SK-N-SH (cell line): ENCODE measurements at regions not wholly inside any gene's neighbourhood (a gene's known extent, or its start where the extent isn't known, plus 50 kb on each side); places are given as distances from the start of the nearest gene placed in this dataset.

Experiments used
- CTCF ChIA-PET: fragments of 300-600, 350-600 bp; formaldehyde crosslinking; extraction: SDS; loops from one replicate; lab custom pipeline; 2021; lab: Yijun Ruan, JAX
- POLR2A ChIA-PET: fragments of 350-600 bp; sonication (Branson Sonifier 250); formaldehyde crosslinking; extraction: SDS; loops from one replicate; lab custom pipeline; 2020; ENCODE audit warnings: antibody characterized with exemption, inconsistent platforms; lab: Yijun Ruan, JAX
- DNase-seq: peaks from one replicate; pipeline ENCODE4 v3.0.0; 2012
- H2AFZ ChIP-seq: fragments of 200-600 bp; sonication (generic); 2 replicates; pipeline ENCODE4 v1.8.1; 2016; ENCODE audit warnings: antibody characterized with exemption, mild to moderate bottlenecking, low read depth
- H3F3A ChIP-seq: fragments of 200-600 bp; sonication (generic); replicated peaks from 2 replicates; pipeline ENCODE3; 2016; ENCODE audit warnings: antibody characterized with exemption, mild to moderate bottlenecking; ENCODE audit not compliant: insufficient read depth
- H3K27ac ChIP-seq, 2 experiments: fragments of 200-500 bp in 1 of 2; fragments of 200-600 bp in 1 of 2; sonication (Bioruptor generic) in 1 of 2; sonication (generic), shearing (Covaris generic) in 1 of 2; 2 replicates each; pipeline versions ENCODE4 v1.5.1 to v1.6.1; 2014 to 2016; ENCODE audit warnings: low read depth in 2 of 2, inconsistent platforms in 1 of 2, low read length in 1 of 2, mild to moderate bottlenecking in 1 of 2, mixed read lengths in 1 of 2
- H3K27me3 ChIP-seq: fragments of 200-600 bp; sonication (generic), shearing (Covaris generic); 2 replicates; pipeline ENCODE4 v1.6.1; 2016; ENCODE audit warnings: mixed run types; ENCODE audit not compliant: insufficient read depth
- H3K36me3 ChIP-seq, 2 experiments: fragments of 200-500 bp in 1 of 2; fragments of 200-600 bp in 1 of 2; sonication (Bioruptor generic) in 1 of 2; sonication (generic) in 1 of 2; replicated peaks in 1 of 2; 2 replicates each; pipeline versions ENCODE3 to v1.5.1; 2014 to 2016; ENCODE audit warnings: low read length in 1 of 2, mild to moderate bottlenecking in 1 of 2; ENCODE audit not compliant: insufficient read depth in 2 of 2, control insufficient read depth in 1 of 2
- H3K4me1 ChIP-seq, 2 experiments: fragments of 200-500 bp in 1 of 2; fragments of 200-600 bp in 1 of 2; sonication (Bioruptor generic) in 1 of 2; sonication (generic), shearing (Covaris generic) in 1 of 2; 2 replicates each; pipeline versions ENCODE4 v1.5.1 to v1.6.1; 2014 to 2016; ENCODE audit warnings: low read depth in 1 of 2, low read length in 1 of 2, mixed run types in 1 of 2; ENCODE audit not compliant: insufficient read depth in 2 of 2, control insufficient read depth in 1 of 2
- H3K4me2 ChIP-seq: fragments of 200-600 bp; sonication (generic), shearing (Covaris generic); 2 replicates; pipeline ENCODE4 v1.6.1; 2017; ENCODE audit warnings: mixed run types
- H3K4me3 ChIP-seq, 2 experiments: fragments of 200-500 bp in 1 of 2; fragments of 200-600 bp in 1 of 2; sonication (Bioruptor generic) in 1 of 2; sonication (generic), shearing (Covaris generic) in 1 of 2; 2 replicates each; pipeline versions ENCODE4 v1.5.1 to v1.8.1; 2014 to 2016; ENCODE audit warnings: low read depth in 2 of 2, inconsistent platforms in 1 of 2, low read length in 1 of 2, mild to moderate bottlenecking in 1 of 2, mixed read lengths in 1 of 2, moderate library complexity in 1 of 2
- H3K79me2 ChIP-seq: fragments of 200-600 bp; sonication (generic); 2 replicates; pipeline ENCODE4 v1.8.1; 2017; ENCODE audit warnings: mild to moderate bottlenecking; ENCODE audit not compliant: insufficient read depth
- H3K9ac ChIP-seq: fragments of 200-600 bp; sonication (generic); 2 replicates; pipeline ENCODE4 v1.6.1; 2017; ENCODE audit warnings: mixed run types
- H3K9me2 ChIP-seq: fragments of 200-600 bp; sonication (generic); 2 replicates; pipeline ENCODE4 v1.6.1; 2017; ENCODE audit warnings: mixed run types
- H3K9me3 ChIP-seq: fragments of 200-600 bp; sonication (generic); 2 replicates; pipeline ENCODE4 v1.6.1; 2017; ENCODE audit warnings: mixed run types, mild to moderate bottlenecking, moderate library complexity
- H4K20me1 ChIP-seq: fragments of 200-600 bp; sonication (generic); 2 replicates; pipeline ENCODE4 v1.6.1; 2017; ENCODE audit warnings: mild to moderate bottlenecking, mixed run types; ENCODE audit not compliant: insufficient read depth
- EZH2phosphoT487 ChIP-seq: fragments of 200-600 bp; sonication (generic); IDR thresholded peaks from 2 replicates; pipeline ENCODE4 v1.6.1; 2017; ENCODE audit warnings: low read depth, mixed run types, mild to moderate bottlenecking, antibody characterized with exemption, moderate library complexity, borderline replicate concordance
- FOSL2 ChIP-seq: IDR thresholded peaks from 2 replicates; pipeline ENCODE4 v1.4.0; 2012; ENCODE audit warnings: low read depth, mild to moderate bottlenecking, moderate library complexity, borderline replicate concordance
- GABPA ChIP-seq: IDR thresholded peaks from 2 replicates; pipeline ENCODE4 v1.4.0; 2012; ENCODE audit warnings: low read depth, mild to moderate bottlenecking
- NRF1 ChIP-seq: IDR thresholded peaks from 2 replicates; pipeline ENCODE4 v1.6.1; 2012; ENCODE audit warnings: low read depth, mild to moderate bottlenecking, low read length
- RCOR1 ChIP-seq: fragments of 150-350 bp; IDR thresholded peaks from 2 replicates; pipeline ENCODE4 v1.6.1; 2017; ENCODE audit warnings: antibody characterized with exemption, low read length
- RFX5 ChIP-seq: IDR thresholded peaks from 2 replicates; pipeline ENCODE4 v1.6.1; 2012; ENCODE audit warnings: mild to moderate bottlenecking, improper control_type of control experiment, low read length
- SMC3 ChIP-seq: IDR thresholded peaks from 2 replicates; pipeline ENCODE4 v1.6.1; 2012; ENCODE audit warnings: low read depth, low read length, improper control_type of control experiment
- TAF1 ChIP-seq: IDR thresholded peaks from 2 replicates; pipeline ENCODE4 v1.6.1; 2012; ENCODE audit warnings: low read depth, mild to moderate bottlenecking, low read length, moderate library complexity, borderline replicate concordance
- TEAD4 ChIP-seq: IDR thresholded peaks from 2 replicates; pipeline ENCODE4 v1.4.0; 2012; ENCODE audit warnings: mild to moderate bottlenecking, borderline replicate concordance; ENCODE audit not compliant: insufficient read depth
- USF1 ChIP-seq: IDR thresholded peaks from 2 replicates; pipeline ENCODE4 v1.4.0; 2012; ENCODE audit warnings: low read depth, borderline replicate concordance
- YY1 ChIP-seq: IDR thresholded peaks from 2 replicates; pipeline ENCODE4 v1.4.0; 2012; ENCODE audit warnings: low read depth, mild to moderate bottlenecking
- WGBS: methylation state at CpG from one replicate; pipeline ENCODE4 v1.1.6; 2017; ENCODE audit warnings: low lambda C conversion rate; 5-methylcytosine and 5-hydroxymethylcytosine counted together
- TF ChIP-seq, protein P1 (sequence below): fragments of 200-600 bp; sonication (generic); IDR thresholded peaks from 2 replicates; pipeline ENCODE4 v1.6.1; 2017; ENCODE audit warnings: antibody characterized with exemption, mild to moderate bottlenecking, moderate library complexity
- TF ChIP-seq, protein P2 (sequence below): fragments of 150-350 bp; IDR thresholded peaks from 2 replicates; pipeline ENCODE4 v1.6.1; 2016; ENCODE audit warnings: mild to moderate bottlenecking, low read depth, low read length

DNA sequence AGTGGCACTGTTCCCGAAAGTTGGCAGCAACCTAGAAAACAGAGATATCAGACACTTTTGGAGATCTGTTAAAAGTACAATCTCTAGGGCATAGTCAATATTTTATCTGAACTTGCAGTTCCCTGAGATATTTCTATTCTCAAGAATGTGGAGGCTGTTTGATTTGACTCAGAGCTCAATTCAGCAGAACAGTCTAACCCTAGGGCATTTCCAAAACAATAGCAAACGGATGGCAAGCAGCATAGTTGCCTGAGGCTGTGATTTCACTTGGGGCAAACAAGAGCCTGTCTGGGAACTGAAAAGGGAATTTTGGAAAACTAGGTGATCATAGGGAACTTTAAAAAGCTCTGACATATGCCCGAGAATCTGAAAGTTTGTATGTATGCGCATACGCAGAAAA lies 772.8 kb upstream of the LRRTM1 start (continued):
- TF ChIP-seq, protein P1, sequence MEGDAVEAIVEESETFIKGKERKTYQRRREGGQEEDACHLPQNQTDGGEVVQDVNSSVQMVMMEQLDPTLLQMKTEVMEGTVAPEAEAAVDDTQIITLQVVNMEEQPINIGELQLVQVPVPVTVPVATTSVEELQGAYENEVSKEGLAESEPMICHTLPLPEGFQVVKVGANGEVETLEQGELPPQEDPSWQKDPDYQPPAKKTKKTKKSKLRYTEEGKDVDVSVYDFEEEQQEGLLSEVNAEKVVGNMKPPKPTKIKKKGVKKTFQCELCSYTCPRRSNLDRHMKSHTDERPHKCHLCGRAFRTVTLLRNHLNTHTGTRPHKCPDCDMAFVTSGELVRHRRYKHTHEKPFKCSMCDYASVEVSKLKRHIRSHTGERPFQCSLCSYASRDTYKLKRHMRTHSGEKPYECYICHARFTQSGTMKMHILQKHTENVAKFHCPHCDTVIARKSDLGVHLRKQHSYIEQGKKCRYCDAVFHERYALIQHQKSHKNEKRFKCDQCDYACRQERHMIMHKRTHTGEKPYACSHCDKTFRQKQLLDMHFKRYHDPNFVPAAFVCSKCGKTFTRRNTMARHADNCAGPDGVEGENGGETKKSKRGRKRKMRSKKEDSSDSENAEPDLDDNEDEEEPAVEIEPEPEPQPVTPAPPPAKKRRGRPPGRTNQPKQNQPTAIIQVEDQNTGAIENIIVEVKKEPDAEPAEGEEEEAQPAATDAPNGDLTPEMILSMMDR: no peak
- TF ChIP-seq RFX5 (no peak), FOSL2 (no peak), USF1 (no peak), RCOR1 (no peak), NRF1 (no peak), TAF1 (no peak)
- TF ChIP-seq, protein P2, sequence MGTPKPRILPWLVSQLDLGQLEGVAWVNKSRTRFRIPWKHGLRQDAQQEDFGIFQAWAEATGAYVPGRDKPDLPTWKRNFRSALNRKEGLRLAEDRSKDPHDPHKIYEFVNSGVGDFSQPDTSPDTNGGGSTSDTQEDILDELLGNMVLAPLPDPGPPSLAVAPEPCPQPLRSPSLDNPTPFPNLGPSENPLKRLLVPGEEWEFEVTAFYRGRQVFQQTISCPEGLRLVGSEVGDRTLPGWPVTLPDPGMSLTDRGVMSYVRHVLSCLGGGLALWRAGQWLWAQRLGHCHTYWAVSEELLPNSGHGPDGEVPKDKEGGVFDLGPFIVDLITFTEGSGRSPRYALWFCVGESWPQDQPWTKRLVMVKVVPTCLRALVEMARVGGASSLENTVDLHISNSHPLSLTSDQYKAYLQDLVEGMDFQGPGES: no peak

- no peak overlapping the region for H2AFZ ChIP-seq
- no peaks in the 10 kb centered on the region for H3F3A ChIP-seq
- DNase-seq: no peak
- H3K4me1 ChIP-seq: no peaks in the 10 kb centered on the region
- no peaks in the 10 kb centered on the region for H3K27me3 ChIP-seq
- H3K27ac ChIP-seq: no peak overlapping the region
- no peaks in the 10 kb centered on the region; the same call in 1 of the 2 replicates for H3K9me3 ChIP-seq
- H3K4me3 ChIP-seq: no peak overlapping the region
- POLR2A ChIA-PET: no interaction called here
- H3K9ac ChIP-seq: no peak overlapping the region
- H3K9me2 ChIP-seq: no peaks in the 10 kb centered on the region
- TF ChIP-seq TEAD4 (no peak), GABPA (no peak), TAF1 (no peak), EZH2phosphoT487 (no peak), SMC3 (no peak), RFX5 (no peak), RCOR1 (no peak), YY1 (no peak)
- WGBS: 3% methylated on average over 1 of the region's 1 CpG
- CTCF ChIA-PET: no interaction called here
- no peaks in the 10 kb centered on the region for H3K36me3 ChIP-seq
- no peaks in the 10 kb centered on the region for H3K79me2 ChIP-seq
- H4K20me1 ChIP-seq: no peaks in the 10 kb centered on the region
- no peak overlapping the region for H3K4me2 ChIP-seq
Observed at GRCh38 chr2:81073412-81073811, 768.9 kb upstream of the LRRTM1 start.
